ENCODE measurements at regions not wholly inside any gene's neighbourhood (a gene's known extent, or its start where the extent isn't known, plus 50 kb on each side); places are given as distances from the start of the nearest gene placed in this dataset.

- CTCF ChIA-PET: interaction anchor here (1.3 kb wide), 1 partner anchor 10 kb away, joined by 3 read pairs; no protein-coding TSS in a partner anchor
- DNase-seq: no peak
- H3K27ac Mint-ChIP-seq: no peak overlapping the region
Measured at GRCh38 chr7:155210356-155210755, 87.3 kb upstream of the INSIG1 start.

GRCh38 chr7:155211173-155211572 is 86.5 kb upstream of the INSIG1 start:
- CTCF ChIA-PET: interaction anchor here (1.3 kb wide), 1 partner anchor 9 kb away, joined by 3 read pairs; no protein-coding TSS in a partner anchor
- peaks cover 40% of the 10 kb centered on the region for H3K27me3 Mint-ChIP-seq
- no peak overlapping the region for H3K27ac Mint-ChIP-seq
- no peak overlapping the region for H3K4me3 Mint-ChIP-seq
- peaks cover 11% of the 10 kb centered on the region for H3K9me3 Mint-ChIP-seq
- H3K4me1 Mint-ChIP-seq: peaks cover 7% of the 10 kb centered on the region
- H3K36me3 Mint-ChIP-seq: no peaks in the 10 kb centered on the region
- no peak for DNase-seq

More at GRCh38 chr7:155210356-155210755, 87.3 kb upstream of the INSIG1 start:
- Mint-ChIP-seq H3K27me3 (peaks cover 32% of the 10 kb centered on the region), H3K4me1 (peaks cover 15% of the 10 kb centered on the region), H3K36me3 (no peaks in the 10 kb centered on the region), H3K4me3 (no peak overlapping the region), H3K9me3 (peaks cover 11% of the 10 kb centered on the region)

GRCh38 chr7:155211761-155212160 is 85.9 kb upstream of the INSIG1 start:
- DNase-seq: no peak
- no peaks in the 10 kb centered on the region for H3K36me3 Mint-ChIP-seq
- peaks cover 11% of the 10 kb centered on the region for H3K9me3 Mint-ChIP-seq
- no peak overlapping the region for H3K27ac Mint-ChIP-seq
- peaks cover under 1% of the 10 kb centered on the region for H3K4me1 Mint-ChIP-seq
- H3K4me3 Mint-ChIP-seq: no peak overlapping the region
- H3K27me3 Mint-ChIP-seq: peaks cover 41% of the 10 kb centered on the region
- CTCF ChIA-PET: interaction anchor here (1.3 kb wide), 1 partner anchor 9 kb away, joined by 3 read pairs; no protein-coding TSS in a partner anchor

GRCh38 chr7:155212301-155213015 is 85.2 kb upstream of the INSIG1 start:
- peaks cover 41% of the 10 kb centered on the region for H3K27me3 Mint-ChIP-seq
- no peaks in the 10 kb centered on the region for H3K36me3 Mint-ChIP-seq
- DNase-seq: no peak
- peaks cover 9% of the 10 kb centered on the region for H3K9me3 Mint-ChIP-seq
- H3K4me1 Mint-ChIP-seq: no peaks in the 10 kb centered on the region
- no peak overlapping the region for H3K27ac Mint-ChIP-seq
- CTCF ChIA-PET: no interaction called here
- no peak overlapping the region for H3K4me3 Mint-ChIP-seq

- H3K9me3 Mint-ChIP-seq: peaks cover 4% of the 10 kb centered on the region
- CTCF ChIA-PET: no interaction called here
- no peaks in the 10 kb centered on the region for H3K36me3 Mint-ChIP-seq
- H3K27ac Mint-ChIP-seq: no peak overlapping the region
- no peak for DNase-seq
- H3K4me3 Mint-ChIP-seq: no peak overlapping the region
- H3K27me3 Mint-ChIP-seq: peaks cover 41% of the 10 kb centered on the region
- no peaks in the 10 kb centered on the region for H3K4me1 Mint-ChIP-seq
Measured at GRCh38 chr7:155213385-155213784, 84.3 kb upstream of the INSIG1 start.

- CTCF ChIA-PET: no interaction called here
- peaks cover 43% of the 10 kb centered on the region for H3K27me3 Mint-ChIP-seq
- no peak overlapping the region for H3K27ac Mint-ChIP-seq
- no peak overlapping the region for H3K4me3 Mint-ChIP-seq
- H3K36me3 Mint-ChIP-seq: no peaks in the 10 kb centered on the region
- H3K9me3 Mint-ChIP-seq: no peaks in the 10 kb centered on the region
- H3K4me1 Mint-ChIP-seq: no peaks in the 10 kb centered on the region
- no peak for DNase-seq
Measured at GRCh38 chr7:155213955-155214740, 83.5 kb upstream of the INSIG1 start.

GRCh38 chr7:155215576-155216325 is 81.9 kb upstream of the INSIG1 start:
- Mint-ChIP-seq H3K27me3 (peaks cover 40% of the 10 kb centered on the region), H3K27ac (no peak overlapping the region), H3K4me1 (no peaks in the 10 kb centered on the region), H3K36me3 (no peaks in the 10 kb centered on the region), H3K9me3 (no peaks in the 10 kb centered on the region), H3K4me3 (no peak overlapping the region)
- CTCF ChIA-PET: interaction anchor here (1.2 to 1.5 kb wide), 2 partner anchors 10 to 26 kb away, joined by 3 to 6 read pairs; no protein-coding TSS in a partner anchor
- no peak for DNase-seq

- H3K4me3 Mint-ChIP-seq: no peak overlapping the region
- CTCF ChIA-PET: interaction anchor here (1.2 to 1.5 kb wide), 2 partner anchors 11 to 27 kb away, joined by 3 to 6 read pairs; no protein-coding TSS in a partner anchor
- no peaks in the 10 kb centered on the region for H3K9me3 Mint-ChIP-seq
- H3K4me1 Mint-ChIP-seq: no peaks in the 10 kb centered on the region
- H3K27ac Mint-ChIP-seq: no peak overlapping the region
- H3K27me3 Mint-ChIP-seq: peaks cover 40% of the 10 kb centered on the region
- no peaks in the 10 kb centered on the region for H3K36me3 Mint-ChIP-seq
- DNase-seq: no peak
Measured at GRCh38 chr7:155216475-155217272, 81.0 kb upstream of the INSIG1 start.

GRCh38 chr7:155217634-155218033 is 80.0 kb upstream of the INSIG1 start:
- Mint-ChIP-seq H3K9me3 (no peaks in the 10 kb centered on the region), H3K27me3 (peaks cover 41% of the 10 kb centered on the region), H3K27ac (no peak overlapping the region), H3K4me1 (peaks cover 4% of the 10 kb centered on the region), H3K36me3 (no peaks in the 10 kb centered on the region), H3K4me3 (no peak overlapping the region)
- CTCF ChIA-PET: no interaction called here
- no peak for DNase-seq

GRCh38 chr7:155218276-155219153 is 79.2 kb upstream of the INSIG1 start:
- peaks cover 46% of the 10 kb centered on the region for H3K27me3 Mint-ChIP-seq
- no peaks in the 10 kb centered on the region for H3K36me3 Mint-ChIP-seq
- H3K4me1 Mint-ChIP-seq: peaks cover 4% of the 10 kb centered on the region
- H3K27ac Mint-ChIP-seq: no peak overlapping the region
- no peaks in the 10 kb centered on the region for H3K9me3 Mint-ChIP-seq
- CTCF ChIA-PET: no interaction called here
- H3K4me3 Mint-ChIP-seq: no peak overlapping the region
- DNase-seq: no peak

- no peaks in the 10 kb centered on the region for H3K9me3 Mint-ChIP-seq
- no peak for DNase-seq
- H3K4me1 Mint-ChIP-seq: peaks cover 4% of the 10 kb centered on the region
- no peak overlapping the region for H3K27ac Mint-ChIP-seq
- CTCF ChIA-PET: no interaction called here
- H3K4me3 Mint-ChIP-seq: no peak overlapping the region
- no peaks in the 10 kb centered on the region for H3K36me3 Mint-ChIP-seq
- peaks cover 42% of the 10 kb centered on the region for H3K27me3 Mint-ChIP-seq
Measured at GRCh38 chr7:155219154-155219531, 78.5 kb upstream of the INSIG1 start.

- no peaks in the 10 kb centered on the region for H3K9me3 Mint-ChIP-seq
- no peak overlapping the region for H3K4me3 Mint-ChIP-seq
- CTCF ChIA-PET: interaction anchor here (0.8 kb wide), 1 partner anchor 9 kb away, joined by 3 read pairs; no protein-coding TSS in a partner anchor
- H3K4me1 Mint-ChIP-seq: peaks cover 4% of the 10 kb centered on the region
- H3K36me3 Mint-ChIP-seq: no peaks in the 10 kb centered on the region
- H3K27me3 Mint-ChIP-seq: peaks cover 39% of the 10 kb centered on the region
- DNase-seq: no peak
- H3K27ac Mint-ChIP-seq: no peak overlapping the region
Measured at GRCh38 chr7:155219947-155220769, 77.5 kb upstream of the INSIG1 start.

Data from activated naive CD4-positive, alpha-beta T cell treated with anti-CD3 and anti-CD28 coated beads, Interleukin-2, amount 10 ng/mL, durations not matched to agents 7 days and 5 days (primary cell).